Activated naive CD4-positive, alpha-beta T cell treated with anti-CD3 and anti-CD28 coated beads for 36 hours (primary cell): ENCODE measurements at regions not wholly inside any gene's neighbourhood (a gene's known extent, or its start where the extent isn't known, plus 50 kb on each side); places are given as distances from the start of the nearest gene placed in this dataset.
"Not testable (repeated sequence)": the region's sequence is repeated elsewhere in the genome, so short reads cannot be mapped to it uniquely, and the experiment has no call there.

Source experiments
- CTCF ChIA-PET: fragments of 350-600 bp; sonication (Branson Sonifier 250); formaldehyde crosslinking; loops from one replicate; lab custom pipeline; 2021; ENCODE audit warnings: antibody characterized with exemption; lab: Charles Lee
- DNase-seq: peaks from one replicate; pipeline ENCODE4 v3.0.0-alpha.2; 2020
- H3K27ac Mint-ChIP-seq: one replicate; pipeline ENCODE4 v1.8.0; 2021; ENCODE audit warnings: mild to moderate bottlenecking, mixed read lengths
- H3K27me3 Mint-ChIP-seq: one replicate; pipeline ENCODE4 v1.8.0; 2021; ENCODE audit warnings: low read depth, mixed read lengths
- H3K36me3 Mint-ChIP-seq: one replicate; pipeline ENCODE4 v1.8.0; 2021; ENCODE audit warnings: low read depth, mixed read lengths
- H3K4me1 Mint-ChIP-seq: one replicate; pipeline ENCODE4 v1.8.0; 2021; ENCODE audit warnings: low read depth, mixed read lengths
- H3K4me3 Mint-ChIP-seq: one replicate; pipeline ENCODE4 v1.8.0; 2021; ENCODE audit warnings: mild to moderate bottlenecking, moderate library complexity, mixed read lengths
- H3K9me3 Mint-ChIP-seq: one replicate; pipeline ENCODE4 v1.8.0; 2021; ENCODE audit warnings: mixed read lengths
- intact Hi-C: fragments of 100-400 bp; cut with micrococcal nuclease; formaldehyde crosslinking; loops from one replicate; pipeline ENCODE4 v1.15.1; 2023

DNA sequence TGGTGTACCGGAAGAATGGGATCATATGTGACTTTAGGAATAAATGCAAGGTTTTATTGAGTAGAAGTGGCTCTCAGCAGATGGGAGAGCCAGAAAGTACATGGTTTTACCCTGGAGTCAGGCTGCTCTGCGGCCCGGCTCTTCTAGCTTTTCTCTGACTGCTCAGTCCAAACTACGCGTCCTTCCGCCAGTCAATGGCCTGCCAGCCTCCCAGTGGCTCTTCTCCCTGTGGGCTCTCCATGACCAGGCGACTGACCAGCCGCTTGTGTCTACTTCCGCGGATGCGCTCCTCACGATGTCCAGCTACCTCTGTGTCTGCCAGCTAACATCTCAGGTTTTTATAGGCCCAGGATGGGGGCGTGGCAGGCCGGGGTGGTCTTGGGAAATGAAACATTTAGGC is 220.4 kb downstream of the VAPA start:
- no peak for DNase-seq
- Mint-ChIP-seq H3K9me3 (no peaks in the 10 kb centered on the region), H3K27ac (no peak overlapping the region), H3K36me3 (no peaks in the 10 kb centered on the region), H3K27me3 (peaks cover 20% of the 10 kb centered on the region), H3K4me3 (no peak overlapping the region), H3K4me1 (peaks cover 2% of the 10 kb centered on the region)
- intact Hi-C loops: loop anchor here (10.0 kb wide), 1 partner anchor 59 kb away; no protein-coding TSS in a partner anchor
- CTCF ChIA-PET: interaction anchor here (0.7 kb wide), 1 partner anchor 10 kb away, joined by 3 read pairs; no protein-coding TSS in a partner anchor

DNA sequence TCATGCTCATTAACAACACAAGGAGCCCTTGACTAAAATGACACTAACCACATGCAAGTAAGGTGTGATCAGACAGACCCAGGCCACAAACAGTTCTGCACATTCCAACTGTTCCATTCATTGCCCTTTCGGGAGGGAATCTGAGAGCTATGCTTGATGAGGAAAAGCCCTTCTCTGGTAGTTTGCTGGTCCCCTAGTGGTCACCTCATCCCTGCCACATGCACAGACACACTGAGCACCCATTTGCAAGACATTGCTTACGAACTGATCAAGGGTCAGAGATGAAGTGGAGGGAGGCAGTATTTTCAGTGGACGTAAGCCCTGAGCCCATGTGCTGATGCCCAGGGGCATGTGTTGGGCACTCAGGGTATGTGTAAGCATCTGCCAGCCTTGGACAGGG is 220.9 kb downstream of the VAPA start:
- H3K27me3 Mint-ChIP-seq: peaks cover 18% of the 10 kb centered on the region
- H3K4me1 Mint-ChIP-seq, H3K27ac Mint-ChIP-seq, H3K9me3 Mint-ChIP-seq, CTCF ChIA-PET, H3K36me3 Mint-ChIP-seq, DNase-seq, H3K4me3 Mint-ChIP-seq: not testable (repeated sequence)
- intact Hi-C loops: loop anchor here (10.0 kb wide), 1 partner anchor 60 kb away; no protein-coding TSS in a partner anchor

DNA sequence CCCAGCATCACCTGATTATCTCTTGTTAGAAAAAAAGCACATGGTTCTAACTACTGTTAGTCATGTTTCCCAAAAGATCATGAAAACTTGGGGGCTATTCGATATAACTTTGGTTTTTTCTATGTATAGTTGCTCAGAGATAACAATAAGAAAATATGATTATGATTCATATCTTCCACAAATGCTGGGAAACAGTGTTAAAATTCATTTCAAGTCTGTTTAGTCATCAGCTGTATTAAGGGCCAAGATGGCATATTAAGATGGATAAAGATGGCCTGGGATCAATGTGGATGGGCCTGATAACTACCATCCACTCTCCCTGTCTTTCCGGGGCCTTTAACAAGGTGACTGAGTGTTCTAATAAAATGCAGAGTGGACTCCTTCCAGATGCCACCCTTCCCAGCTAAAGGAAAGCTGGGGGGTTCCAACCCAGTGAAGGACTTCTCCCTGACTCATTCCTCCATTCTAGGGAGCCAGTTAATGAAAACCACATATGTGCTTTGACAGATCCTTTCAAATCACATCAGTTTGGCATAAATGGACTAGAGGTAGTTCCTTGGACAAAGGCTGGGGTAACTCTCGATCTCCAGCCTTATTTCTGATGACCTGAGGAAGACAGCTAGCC is 221.6 kb downstream of the VAPA start:
- Mint-ChIP-seq H3K27ac (no peak overlapping the region), H3K36me3 (no peaks in the 10 kb centered on the region), H3K4me1 (peaks cover 2% of the 10 kb centered on the region), H3K9me3 (no peaks in the 10 kb centered on the region), H3K4me3 (no peak overlapping the region), H3K27me3 (peaks cover 14% of the 10 kb centered on the region)
- intact Hi-C loops: loop anchor here (10.0 kb wide), 1 partner anchor 61 kb away; no protein-coding TSS in a partner anchor
- CTCF ChIA-PET: no interaction called here
- DNase-seq: no peak

DNA sequence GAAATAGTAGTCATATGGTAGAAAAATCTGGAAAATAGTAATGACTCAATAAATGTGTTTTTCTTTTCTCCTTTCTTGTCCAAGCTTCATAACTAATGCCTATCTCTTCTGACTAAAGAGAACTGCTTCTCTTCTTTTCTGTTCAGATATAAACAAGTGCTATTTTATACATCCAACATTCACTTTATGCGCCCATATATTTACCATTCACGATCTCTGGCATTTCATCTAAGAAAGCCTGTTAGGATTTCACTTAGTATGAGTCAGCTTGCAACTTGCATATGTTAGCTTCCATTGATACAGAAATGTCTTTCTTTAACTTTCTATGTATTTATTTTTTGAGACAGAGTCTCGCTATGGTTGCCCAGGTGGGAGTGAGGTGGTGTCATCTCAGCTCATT is 224.9 kb downstream of the VAPA start:
- Mint-ChIP-seq H3K36me3 (no peaks in the 10 kb centered on the region), H3K4me1 (no peaks in the 10 kb centered on the region), H3K9me3 (no peaks in the 10 kb centered on the region), H3K4me3 (no peak overlapping the region), H3K27me3 (peaks cover 3% of the 10 kb centered on the region), H3K27ac (no peak overlapping the region)
- no peak for DNase-seq
- CTCF ChIA-PET: interaction anchor here (1.2 kb wide), 1 partner anchor 282 kb away, joined by 4 read pairs; no protein-coding TSS in a partner anchor
- intact Hi-C loops: loop anchor here (10.0 kb wide), 1 partner anchor 64 kb away; no protein-coding TSS in a partner anchor

DNA sequence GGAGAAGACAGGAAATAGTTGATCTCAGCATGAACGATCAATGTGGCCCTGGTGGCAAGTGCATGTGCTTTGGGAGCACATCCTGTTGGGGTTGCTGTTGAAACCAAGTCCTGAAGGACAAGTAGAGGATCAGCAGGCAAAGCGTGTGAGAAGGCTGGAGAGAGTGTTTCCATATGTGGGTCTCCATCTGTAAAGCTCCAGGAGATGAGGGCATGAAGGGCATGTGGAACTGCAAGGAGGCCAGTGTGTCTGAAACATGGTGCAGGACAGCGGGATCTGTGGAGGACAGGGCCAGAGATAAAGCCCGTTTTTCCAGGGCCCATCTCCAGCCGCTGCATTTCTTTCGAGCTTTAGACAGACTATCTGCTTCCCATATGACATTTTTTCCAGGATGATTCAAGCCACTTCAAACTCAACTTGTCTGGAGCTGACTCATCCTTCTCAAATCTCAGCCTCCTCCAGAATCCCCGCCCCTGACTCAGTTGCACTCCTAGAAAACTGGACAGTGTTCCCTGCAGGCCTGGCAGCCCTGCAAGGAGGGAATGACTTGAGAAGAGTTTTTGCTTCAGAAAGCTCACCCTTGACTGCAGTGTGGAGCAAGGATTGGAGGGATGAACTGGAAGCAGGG is 226.1 kb downstream of the VAPA start:
- no peak for DNase-seq
- CTCF ChIA-PET: no interaction called here
- Mint-ChIP-seq H3K4me1 (no peaks in the 10 kb centered on the region), H3K36me3 (no peaks in the 10 kb centered on the region), H3K4me3 (no peak overlapping the region), H3K9me3 (no peaks in the 10 kb centered on the region), H3K27me3 (peaks cover 3% of the 10 kb centered on the region), H3K27ac (no peak overlapping the region)
- intact Hi-C loops: loop anchor here (10.0 kb wide), 1 partner anchor 65 kb away; no protein-coding TSS in a partner anchor

DNA sequence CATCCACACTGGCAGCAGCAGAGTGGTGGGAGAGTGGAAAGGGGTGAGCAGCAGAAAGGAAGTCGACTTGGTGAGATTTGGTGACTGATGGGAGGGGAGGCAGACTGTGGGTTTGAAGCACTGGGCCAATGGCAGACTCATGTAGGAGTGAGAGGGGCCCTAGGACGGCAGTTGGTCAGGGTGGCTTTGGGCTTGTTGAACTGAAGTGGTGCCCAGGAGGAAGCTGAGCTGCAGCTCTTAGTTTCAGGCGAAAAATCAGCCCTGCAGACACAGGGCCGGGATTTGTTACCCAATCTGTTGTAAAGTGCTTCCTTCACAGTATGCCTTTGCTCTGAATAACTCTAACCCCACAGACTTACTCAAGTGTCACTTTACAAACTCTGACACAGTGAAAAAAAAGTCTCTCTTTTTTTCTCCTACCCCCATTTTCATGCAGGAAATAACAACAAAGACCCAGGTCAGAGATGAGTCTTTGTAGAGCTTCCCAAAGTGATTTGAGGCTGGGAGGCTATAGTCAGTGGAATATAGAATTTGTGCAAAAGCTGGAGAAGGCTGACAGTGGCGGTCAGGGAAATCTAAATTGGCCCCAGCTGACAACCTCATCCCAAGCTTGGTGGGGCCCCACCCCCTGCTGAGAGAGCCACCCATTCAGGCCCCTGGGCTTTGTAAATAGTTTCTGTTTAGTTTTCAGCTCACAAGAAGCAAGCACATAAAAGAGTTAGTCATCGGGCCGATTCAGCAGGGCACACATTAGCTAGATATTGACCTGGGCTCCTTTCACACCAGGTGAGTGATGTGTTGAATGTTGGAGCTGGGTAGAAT is 226.9 kb downstream of the VAPA start:
- Mint-ChIP-seq H3K27me3 (peaks cover 3% of the 10 kb centered on the region), H3K27ac (no peak overlapping the region), H3K9me3 (no peaks in the 10 kb centered on the region), H3K4me3 (no peak overlapping the region), H3K4me1 (no peaks in the 10 kb centered on the region), H3K36me3 (no peaks in the 10 kb centered on the region)
- CTCF ChIA-PET: no interaction called here
- intact Hi-C loops: no loop called here
- no peak for DNase-seq

DNA sequence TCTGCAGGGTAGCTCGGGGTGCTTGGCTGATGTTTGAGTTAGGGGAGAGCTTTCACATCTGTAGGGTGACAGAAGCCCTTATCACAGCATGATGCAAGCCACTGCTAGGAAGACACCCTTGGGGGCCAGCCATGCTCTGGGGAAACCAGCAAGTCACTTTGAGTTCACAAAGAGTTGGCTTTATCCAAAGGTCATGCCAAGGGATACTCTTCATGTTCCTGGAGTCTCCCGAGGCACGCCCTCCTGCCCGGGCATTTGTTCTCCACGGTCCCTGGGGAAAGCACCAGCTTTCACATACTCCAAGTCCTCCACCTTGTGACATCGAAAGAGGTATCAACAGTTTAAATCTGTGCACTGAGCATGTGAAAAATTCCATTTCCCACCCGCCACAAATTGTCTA is 227.7 kb downstream of the VAPA start:
- Mint-ChIP-seq H3K4me3 (no peak overlapping the region), H3K4me1 (no peaks in the 10 kb centered on the region), H3K27ac (no peak overlapping the region), H3K27me3 (peaks cover 3% of the 10 kb centered on the region), H3K9me3 (no peaks in the 10 kb centered on the region), H3K36me3 (no peaks in the 10 kb centered on the region)
- CTCF ChIA-PET: no interaction called here
- no peak for DNase-seq
- intact Hi-C loops: no loop called here

DNA sequence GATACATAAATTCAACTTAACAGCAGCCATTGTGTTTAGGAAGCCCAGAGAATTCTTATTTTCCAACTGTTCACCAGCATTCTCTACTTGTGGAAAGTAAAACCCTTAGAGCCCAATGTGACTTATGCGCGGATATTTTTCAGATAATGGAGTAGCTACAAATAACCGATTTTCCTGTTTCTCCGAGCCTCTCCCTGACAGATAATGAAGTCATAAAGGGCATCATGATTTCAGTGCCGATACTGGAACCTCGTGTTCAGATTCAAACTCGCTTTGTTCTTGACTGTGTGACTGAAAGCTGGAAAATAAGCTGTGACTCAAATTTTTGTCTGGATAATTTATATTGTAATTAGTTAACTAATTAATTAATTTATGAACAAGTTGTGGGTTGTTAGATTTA is 228.2 kb downstream of the VAPA start:
- Mint-ChIP-seq H3K27ac (no peak overlapping the region), H3K36me3 (no peaks in the 10 kb centered on the region), H3K4me1 (no peaks in the 10 kb centered on the region), H3K4me3 (no peak overlapping the region), H3K9me3 (no peaks in the 10 kb centered on the region), H3K27me3 (peaks cover 3% of the 10 kb centered on the region)
- intact Hi-C loops: no loop called here
- CTCF ChIA-PET: no interaction called here
- DNase-seq: no peak

DNA sequence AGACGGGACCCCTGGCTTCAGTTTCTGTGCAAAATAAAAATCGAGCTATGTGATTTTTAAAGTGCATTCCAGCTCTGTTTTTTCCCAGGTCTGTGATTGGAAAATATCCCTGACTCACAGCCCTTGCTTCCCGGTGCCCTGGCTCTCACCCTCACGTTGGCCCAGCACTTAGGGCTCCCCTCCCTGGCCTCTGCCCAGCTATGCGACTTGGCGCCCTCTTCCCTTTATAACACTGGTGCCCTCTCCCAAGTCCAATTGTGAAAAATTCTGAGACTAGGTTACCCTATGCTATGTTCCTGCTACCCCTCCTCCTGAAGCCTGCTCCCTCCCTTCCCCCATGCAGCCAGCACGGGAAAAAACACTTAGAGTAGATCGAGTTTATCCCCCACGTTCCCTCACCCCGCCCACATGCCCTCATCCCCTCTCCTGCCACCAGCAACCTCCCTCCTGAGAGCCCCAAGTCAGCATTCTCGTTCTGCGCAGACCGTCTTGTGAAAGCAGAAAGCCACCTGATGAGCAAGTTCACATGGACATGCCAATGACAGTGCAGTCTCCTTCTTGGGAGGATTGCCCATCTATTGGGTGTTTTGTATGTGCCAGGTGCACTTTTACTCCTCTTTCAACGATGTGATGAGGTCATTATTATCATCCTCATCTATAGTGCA is 228.8 kb downstream of the VAPA start:
- H3K27ac Mint-ChIP-seq: no peak overlapping the region
- H3K36me3 Mint-ChIP-seq: no peaks in the 10 kb centered on the region
- H3K27me3 Mint-ChIP-seq: peaks cover 3% of the 10 kb centered on the region
- intact Hi-C loops: no loop called here
- no peak overlapping the region for H3K4me3 Mint-ChIP-seq
- no peak for DNase-seq
- H3K4me1 Mint-ChIP-seq: no peaks in the 10 kb centered on the region
- CTCF ChIA-PET: no interaction called here
- no peaks in the 10 kb centered on the region for H3K9me3 Mint-ChIP-seq

DNA sequence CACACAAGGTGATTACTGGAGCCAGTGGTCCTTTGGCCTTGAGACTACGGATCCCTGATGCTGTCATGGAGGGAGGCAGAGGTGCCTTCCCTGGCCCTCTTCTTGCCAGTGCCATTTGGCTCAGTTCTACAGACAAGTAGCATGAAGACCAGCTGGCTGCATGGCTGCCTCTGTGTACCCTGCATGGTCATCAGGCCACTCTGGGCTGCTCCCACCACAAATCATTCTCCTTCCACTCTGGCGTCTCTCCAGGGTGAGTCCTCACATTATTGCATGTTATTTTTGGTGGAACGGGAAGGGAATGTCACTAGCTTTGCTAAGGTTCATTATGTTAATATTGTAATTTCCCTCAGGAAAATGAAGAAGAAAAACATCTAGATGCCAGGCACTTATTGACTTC is 229.8 kb downstream of the VAPA start:
- H3K27ac Mint-ChIP-seq: no peak overlapping the region
- CTCF ChIA-PET: interaction anchor here (0.6 kb wide), 1 partner anchor 9 kb away, joined by 3 read pairs; no protein-coding TSS in a partner anchor
- DNase-seq: no peak
- no peaks in the 10 kb centered on the region for H3K36me3 Mint-ChIP-seq
- H3K4me3 Mint-ChIP-seq: no peak overlapping the region
- intact Hi-C loops: no loop called here
- peaks cover 3% of the 10 kb centered on the region for H3K27me3 Mint-ChIP-seq
- no peaks in the 10 kb centered on the region for H3K4me1 Mint-ChIP-seq
- no peaks in the 10 kb centered on the region for H3K9me3 Mint-ChIP-seq

DNA sequence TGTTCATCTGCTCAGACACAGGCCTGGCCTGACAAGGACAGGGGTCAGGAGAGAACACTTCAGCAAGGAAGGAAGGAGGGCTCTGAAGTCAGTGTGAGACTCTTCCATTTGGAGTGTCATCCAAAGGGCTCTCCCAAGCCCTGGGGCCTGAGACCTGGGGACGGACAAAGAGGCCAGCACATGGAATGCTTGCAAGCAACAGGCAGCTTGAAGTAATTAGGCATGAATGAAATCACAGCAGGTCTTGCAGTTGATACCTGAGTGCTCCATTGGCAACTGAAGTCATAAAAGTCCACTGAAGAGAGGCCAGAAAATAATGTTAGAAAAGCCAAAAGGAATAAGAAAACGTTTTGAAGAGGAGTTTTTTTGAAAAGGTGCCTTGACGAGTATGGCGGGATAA is 231.7 kb downstream of the VAPA start:
- no peak for DNase-seq
- intact Hi-C loops: no loop called here
- peaks cover 3% of the 10 kb centered on the region for H3K27me3 Mint-ChIP-seq
- no peaks in the 10 kb centered on the region for H3K9me3 Mint-ChIP-seq
- CTCF ChIA-PET: no interaction called here
- no peak overlapping the region for H3K27ac Mint-ChIP-seq
- no peaks in the 10 kb centered on the region for H3K4me1 Mint-ChIP-seq
- H3K4me3 Mint-ChIP-seq: no peak overlapping the region
- H3K36me3 Mint-ChIP-seq: no peaks in the 10 kb centered on the region

DNA sequence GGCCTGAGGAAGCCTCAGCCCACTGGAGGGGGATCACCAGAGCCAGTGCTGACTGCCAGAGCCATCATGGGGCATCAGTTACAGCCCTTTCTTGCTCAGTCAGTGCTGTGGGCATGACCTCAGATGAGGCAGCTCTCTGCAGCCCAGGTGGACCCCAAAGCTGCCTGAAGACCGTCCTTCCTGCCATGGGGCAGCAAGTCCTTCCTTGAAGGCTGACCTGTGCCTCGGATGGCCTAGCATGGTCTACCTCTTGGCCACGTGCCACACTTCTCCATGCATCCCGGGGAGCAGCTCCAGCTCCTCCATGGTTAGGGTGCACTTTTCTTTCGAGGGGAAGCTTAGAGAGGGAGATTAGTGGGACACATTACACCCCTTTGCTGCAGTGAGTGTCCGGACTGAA is 233.4 kb downstream of the VAPA start:
- no peak overlapping the region for H3K4me3 Mint-ChIP-seq
- CTCF ChIA-PET: interaction anchor here (0.6 kb wide), 1 partner anchor 74 kb away, joined by 8 read pairs; no protein-coding TSS in a partner anchor
- H3K4me1 Mint-ChIP-seq: no peaks in the 10 kb centered on the region
- intact Hi-C loops: no loop called here
- peaks cover 3% of the 10 kb centered on the region for H3K27me3 Mint-ChIP-seq
- peaks cover 4% of the 10 kb centered on the region for H3K9me3 Mint-ChIP-seq
- no peak for DNase-seq
- no peak overlapping the region for H3K27ac Mint-ChIP-seq
- no peaks in the 10 kb centered on the region for H3K36me3 Mint-ChIP-seq
